Erythroblast (primary cell): ENCODE measurements at regions not wholly inside any gene's neighbourhood (a gene's known extent, or its start where the extent isn't known, plus 50 kb on each side); places are given as distances from the start of the nearest gene placed in this dataset.

Experiments
- GATA1 ChIP-seq: IDR thresholded peaks from 2 replicates; pipeline ENCODE4 v1.6.1; 2011; ENCODE audit warnings: low read depth, mild to moderate bottlenecking, control low read depth, low read length, moderate library complexity
- POLR2A ChIP-seq: IDR thresholded peaks from 2 replicates; pipeline ENCODE4 v1.6.1; 2011; ENCODE audit warnings: mild to moderate bottlenecking, low read length

GRCh38 chr3:16060358-16060852 is 114.1 kb upstream of the GALNT15 start:
- TF ChIP-seq POLR2A (no peak), GATA1 (no peak)
